ENCODE measurements at regions not wholly inside any gene's neighbourhood (a gene's known extent, or its start where the extent isn't known, plus 50 kb on each side); places are given as distances from the start of the nearest gene placed in this dataset.
"Not testable (repeated sequence)": the region's sequence is repeated elsewhere in the genome, so short reads cannot be mapped to it uniquely, and the experiment has no call there.

DNA sequence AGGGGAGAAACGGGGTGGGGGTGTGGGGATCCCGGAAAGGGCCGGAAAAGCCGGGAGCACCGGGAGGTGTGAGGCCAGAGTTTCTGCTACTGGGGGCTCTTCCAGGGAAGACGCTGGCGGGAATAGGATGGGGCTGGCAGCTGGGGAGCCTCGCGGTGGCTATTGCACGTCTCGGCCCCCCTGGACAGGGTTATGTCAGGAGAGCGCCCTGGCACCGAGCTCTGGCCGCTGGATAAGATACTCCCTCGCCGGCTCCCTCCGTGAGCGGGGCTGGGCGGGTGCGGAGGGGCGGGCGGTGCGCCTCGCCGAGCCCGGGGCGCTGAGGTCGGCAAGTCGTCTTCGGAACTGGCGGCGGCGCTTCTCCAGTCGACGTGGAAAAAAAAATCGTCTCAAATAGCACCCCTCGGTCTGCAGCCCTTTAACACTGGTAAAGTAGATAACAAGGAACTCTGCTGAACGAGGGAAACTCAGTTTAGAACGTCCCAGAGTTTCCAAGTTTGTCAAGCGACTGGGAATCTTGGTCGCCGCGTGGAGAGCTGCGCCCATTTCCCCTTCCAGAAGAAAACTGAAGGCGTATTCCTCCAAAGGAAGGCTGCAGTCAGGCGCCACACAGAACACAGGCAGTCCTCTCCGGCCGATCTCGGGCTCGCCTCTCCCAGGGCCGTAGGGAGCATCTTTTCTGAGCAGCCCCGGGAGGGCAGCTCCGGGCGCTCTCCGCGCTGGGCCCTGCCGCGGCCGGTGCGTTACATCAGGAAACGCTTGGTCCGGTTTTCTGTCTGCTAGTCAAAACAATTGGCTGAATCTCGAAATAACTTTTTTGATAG, 115.1 kb downstream of the KCNRG start:
- DNase-seq (ENCODE audit: low spot score): no peak

DNA sequence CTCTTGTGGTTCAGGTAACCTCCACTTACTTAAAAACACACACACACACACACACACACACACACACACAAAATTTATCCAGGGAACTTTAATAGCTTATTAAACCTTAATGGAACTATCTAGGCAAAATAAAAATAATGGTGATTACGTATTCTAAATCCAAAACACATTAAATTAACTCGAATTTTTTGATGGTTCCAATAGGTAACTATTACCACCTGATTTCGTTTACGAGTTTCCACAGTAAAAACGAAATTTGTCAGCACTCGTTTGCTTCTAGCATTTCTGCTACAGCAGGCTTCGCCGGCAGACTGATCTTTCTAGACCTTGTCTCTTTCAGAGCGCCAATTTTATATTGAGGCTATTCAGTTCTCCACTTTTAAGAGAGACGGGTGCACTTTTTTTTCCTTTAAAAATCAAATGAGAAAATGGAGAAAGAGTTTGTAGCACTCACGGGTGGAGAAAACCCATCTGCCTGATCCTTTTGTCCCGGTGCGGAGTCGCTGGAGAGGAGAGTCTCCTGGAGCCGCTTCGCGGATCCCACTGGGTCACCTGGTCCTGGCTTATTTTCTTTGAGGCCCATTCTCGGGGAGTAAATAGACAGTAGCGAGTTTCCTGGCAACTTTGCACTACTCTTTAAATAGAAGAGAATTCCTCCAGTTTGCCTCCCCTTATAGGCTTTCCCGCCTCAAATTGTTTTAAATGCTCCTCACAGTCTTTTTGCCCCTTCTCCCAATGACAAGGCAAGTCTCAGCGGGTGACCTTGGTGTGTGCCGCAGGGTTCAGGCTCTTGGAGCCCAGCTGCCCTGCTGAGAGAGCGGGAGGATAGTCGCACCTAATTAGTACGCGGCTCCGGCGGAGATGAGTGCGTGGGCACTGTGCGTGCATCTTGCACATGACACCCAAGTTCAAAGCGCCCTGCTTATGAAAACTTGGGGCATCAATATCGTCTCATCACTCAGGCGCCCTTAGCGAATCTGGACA, 117.0 kb downstream of the KCNRG start:
- DNase-seq (ENCODE audit: low spot score): no peak

DNA sequence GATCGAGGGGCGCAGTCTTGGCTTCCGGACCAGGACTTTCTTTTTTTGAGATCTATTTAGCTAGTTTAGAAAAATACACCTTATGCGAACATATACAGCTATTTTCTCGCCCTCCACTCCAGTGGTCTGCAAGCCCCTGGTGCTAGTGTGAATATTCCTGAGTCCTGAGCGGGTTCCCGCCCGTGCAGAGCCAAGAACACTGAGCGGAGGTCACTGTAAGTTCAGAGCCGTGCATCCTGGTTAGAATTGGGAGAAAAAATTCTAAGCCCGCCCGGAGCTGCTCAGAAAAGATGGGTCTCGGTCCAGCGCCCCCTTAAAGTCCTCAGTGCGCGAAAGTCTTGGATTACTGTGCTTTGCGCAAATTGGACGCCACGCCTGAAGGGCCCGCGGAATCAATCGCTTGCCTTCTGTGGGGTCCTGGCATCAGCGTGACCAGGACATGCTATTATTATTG, 117.7 kb downstream of the KCNRG start:
- no peak for DNase-seq (ENCODE audit: low spot score)

DNA sequence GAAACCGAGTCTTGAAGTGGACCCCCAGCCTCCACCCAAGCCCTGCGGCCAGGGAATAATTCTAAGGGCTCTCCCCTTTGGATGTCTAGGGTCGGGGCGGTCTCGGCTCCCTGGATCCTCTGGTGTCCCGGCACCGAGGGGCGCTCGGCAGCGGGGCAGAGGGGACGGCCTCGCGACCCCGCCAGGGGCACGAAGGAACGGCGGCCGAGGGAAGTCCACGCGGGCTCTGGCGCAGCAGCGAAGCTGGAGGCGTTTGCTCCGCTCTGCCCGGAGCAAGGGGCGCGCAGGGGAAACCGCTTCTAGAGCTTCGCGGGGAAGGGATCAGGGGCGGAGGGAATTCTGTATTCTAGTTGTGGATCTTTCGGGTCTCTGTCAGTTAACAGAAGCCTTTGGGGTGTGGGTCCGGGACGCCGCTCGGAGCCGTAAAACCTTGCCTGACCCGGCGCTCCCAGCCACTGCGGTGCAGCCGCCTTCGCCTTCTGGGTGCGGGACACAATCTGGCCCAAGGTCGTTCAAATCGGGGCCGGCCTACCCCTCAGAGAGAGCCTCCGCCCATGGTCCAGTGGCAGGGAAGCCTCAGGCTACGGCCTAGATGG, 118.2 kb downstream of the KCNRG start:
- no peak for DNase-seq (ENCODE audit: low spot score)

DNA sequence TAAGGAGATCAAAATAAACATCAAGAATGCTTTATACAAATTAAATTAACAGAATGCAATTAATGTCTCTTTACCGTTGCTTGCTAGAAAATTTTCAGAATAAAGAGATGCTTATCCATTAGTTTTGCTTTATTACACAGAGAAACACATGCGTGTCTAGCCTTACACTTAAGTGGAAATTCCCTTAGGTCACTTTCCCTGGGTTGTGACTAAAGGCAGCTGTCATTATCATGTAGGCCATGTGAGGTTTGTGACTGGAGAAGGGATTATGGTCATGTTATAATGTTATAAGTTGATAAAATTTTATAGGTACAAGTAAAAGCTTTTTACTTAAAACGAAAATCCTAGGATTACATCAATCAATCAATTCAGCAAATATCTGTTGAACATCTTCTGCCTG, 121.0 kb downstream of the KCNRG start:
- DNase-seq (ENCODE audit: low spot score): no peak

DNA sequence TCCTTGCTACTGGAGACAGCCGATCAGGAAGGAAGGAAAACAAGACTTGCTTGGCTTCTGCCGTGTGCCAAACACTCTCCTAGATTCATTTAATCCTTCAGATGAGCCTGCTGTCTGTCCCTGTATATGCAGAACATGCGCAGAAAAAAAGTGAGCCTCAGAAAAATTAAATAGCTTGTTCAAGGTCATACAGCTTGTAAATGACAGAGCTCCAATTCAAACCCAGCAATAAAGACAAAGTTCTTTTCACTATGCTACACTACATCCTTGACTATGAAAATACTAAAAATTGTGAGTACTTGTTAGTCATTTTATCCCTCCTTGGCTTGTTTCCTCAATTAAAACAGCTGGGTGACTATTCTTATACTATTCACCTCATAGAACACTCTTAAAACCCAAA, 121.4 kb downstream of the KCNRG start:
- no peak for DNase-seq (ENCODE audit: low spot score)

DNA sequence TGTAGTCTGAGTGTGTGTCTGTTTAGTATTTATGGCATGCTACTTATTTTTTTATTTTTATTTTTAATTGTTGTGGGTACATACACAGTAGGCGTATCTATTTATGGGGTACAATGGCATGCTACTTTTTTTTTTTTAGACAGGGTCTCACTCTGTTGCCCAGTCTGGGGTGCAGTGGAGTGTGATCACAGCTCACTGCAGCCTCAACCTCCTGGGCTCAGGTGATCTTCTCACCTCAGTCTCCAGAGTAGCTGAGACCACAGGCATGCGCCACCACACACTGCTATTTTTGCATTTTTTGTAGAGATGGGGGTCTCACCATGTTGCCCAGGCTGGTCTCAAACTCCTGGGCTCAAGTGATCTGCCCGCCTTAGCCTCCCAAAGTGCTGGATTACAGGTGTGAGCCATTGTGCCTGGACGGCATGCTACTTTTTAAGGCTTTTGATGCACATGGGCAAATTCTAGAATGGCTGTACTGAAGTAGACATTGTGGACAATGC, 124.2 kb downstream of the KCNRG start:
- DNase-seq (ENCODE audit: low spot score): not testable (repeated sequence)

DNA sequence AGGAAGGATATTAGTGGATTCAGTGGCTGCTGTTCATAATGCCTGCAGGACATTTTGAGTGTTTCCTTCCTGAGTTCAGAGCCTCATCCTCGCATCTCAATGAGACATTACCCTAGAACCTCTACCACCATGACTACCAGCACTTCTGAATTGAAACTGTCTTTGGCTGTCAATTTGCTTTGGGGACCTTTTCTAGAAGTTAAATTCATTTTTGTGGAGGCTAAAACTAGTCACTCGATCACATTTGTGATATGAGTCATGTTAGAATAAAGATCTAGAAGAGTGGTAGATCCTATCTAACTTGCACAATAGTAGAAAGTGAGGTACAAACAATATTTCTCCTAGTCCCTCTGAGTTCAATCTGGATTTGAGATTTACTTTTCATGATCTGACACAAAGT, 124.9 kb downstream of the KCNRG start:
- peak; percentile 33 for DNase-seq (ENCODE audit: low spot score)

DNA sequence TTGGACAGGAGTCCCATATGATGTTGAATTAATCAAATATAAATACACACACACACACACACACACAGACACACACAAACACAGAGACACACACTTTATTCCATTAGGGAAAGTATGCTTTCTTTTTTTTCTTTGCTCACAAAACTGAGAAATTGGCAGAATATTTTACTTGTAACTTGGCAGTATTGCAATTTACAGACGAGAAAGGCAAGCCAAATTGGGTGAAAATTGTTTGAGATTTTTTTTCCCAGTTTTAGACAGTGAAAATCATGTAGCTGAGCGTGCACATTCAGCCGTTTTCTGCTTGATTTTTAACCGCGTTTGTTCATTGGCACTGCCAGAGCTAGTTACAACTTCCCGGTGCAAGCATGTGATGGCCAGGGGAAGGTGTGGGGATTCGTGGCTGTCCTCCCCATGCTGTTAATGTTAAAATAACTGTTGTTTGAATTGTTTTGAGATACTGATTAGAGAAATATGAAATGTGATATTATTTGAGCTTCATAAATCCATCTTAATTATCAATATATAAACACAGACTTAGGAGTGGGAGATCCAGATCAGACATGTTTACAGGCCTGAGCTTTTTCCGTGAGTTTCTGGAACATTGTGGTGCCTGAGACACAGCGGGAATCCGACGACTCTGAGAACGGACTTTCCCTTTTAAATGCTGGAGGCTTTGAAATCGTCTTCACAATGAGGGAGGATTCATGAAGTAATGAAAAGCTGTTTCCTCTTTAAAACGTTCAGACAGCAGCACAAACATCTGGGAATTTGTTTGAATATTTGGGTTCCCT, 125.5 kb downstream of the KCNRG start:
- DNase-seq (ENCODE audit: low spot score): no peak

DNA sequence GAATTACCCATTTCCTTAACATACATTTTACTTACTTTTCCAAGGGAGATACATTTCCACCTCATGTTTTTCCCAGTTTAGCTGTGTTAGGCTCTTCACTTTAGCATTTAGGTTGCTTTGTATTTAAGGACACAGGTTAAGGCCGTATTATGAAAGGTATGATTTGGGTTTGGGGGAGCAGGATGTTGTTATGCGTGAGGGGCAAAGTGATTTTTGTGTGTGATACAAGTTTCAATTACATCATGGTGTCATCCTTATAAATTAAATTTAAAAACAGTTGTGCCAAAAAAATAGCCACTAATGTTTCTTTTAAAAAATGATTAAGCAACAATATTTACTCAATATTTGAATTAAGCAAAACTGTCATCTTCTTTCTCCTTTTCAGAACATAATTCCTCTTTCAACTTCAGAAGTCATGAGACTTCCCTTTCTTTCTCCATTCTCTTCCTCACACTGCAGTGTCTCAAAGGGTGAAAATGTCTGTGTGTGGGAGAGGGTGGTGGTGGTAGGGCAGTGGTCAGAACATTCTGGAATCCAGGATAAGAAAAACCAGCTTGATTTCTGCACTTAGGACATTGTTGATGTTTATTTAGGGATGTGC, 126.2 kb downstream of the KCNRG start:
- DNase-seq (ENCODE audit: low spot score): no peak

DNA sequence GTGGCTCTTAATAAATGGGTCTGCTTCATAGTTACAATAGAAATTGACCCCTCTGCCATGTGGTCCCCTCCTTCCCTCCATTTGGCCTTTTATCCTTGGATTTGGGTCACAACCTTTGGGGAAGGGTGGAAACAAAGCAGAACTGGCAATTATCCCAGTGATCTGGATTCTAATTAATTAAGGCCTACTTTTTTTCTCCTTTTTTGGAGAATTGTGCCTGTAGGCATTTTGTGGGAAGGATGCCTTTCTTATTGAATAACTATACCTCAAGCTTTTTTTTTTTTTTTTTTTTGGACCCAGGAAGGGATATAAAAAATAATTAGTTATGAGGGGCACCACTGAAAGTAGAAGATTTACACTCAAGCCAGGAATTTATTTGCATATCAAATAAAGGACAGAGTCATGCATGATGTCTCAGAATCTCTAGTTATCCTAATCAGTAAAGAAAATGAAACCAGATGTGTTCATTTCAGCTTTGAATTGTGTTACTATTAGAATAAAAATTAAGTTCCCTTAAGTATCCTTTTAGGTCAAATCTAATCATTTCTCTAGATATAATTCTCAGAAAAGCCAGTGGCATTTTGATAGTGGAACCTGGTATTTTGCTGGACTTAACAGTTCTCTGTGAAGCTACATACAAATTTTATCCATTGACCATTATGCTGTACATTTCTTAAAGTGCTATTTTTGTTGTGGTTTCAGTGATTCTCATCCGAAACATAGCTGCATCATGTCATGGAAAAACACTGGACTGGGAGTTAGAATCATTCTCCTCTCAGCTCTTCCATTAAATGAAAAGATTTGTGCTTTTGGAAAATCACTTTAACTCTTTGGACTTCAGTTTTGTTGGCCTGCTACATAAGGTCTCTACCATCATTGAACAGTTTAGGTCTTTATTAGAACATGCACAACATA, 129.3 kb downstream of the KCNRG start:
- DNase-seq (ENCODE audit: low spot score): no peak

DNA sequence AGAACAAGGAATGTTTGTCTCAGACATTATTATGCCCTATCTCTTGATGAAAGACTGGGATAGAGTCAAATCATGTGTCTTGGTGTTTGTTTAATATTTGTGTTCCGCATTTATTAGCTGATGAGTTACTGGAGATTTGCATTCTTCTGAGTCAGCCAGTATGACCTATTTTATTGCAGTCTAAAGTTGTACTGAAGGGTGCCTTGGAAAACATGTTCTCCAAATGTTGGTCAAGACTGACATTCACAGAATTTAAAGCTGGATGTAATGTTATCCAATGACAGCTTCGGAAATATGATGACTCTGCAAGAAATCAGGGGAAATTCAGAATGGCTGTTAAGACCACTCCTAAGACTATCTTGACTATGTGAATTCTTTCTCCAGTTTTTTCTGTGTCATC, 134.0 kb downstream of the KCNRG start:
- no peak for DNase-seq (ENCODE audit: low spot score)

DNA sequence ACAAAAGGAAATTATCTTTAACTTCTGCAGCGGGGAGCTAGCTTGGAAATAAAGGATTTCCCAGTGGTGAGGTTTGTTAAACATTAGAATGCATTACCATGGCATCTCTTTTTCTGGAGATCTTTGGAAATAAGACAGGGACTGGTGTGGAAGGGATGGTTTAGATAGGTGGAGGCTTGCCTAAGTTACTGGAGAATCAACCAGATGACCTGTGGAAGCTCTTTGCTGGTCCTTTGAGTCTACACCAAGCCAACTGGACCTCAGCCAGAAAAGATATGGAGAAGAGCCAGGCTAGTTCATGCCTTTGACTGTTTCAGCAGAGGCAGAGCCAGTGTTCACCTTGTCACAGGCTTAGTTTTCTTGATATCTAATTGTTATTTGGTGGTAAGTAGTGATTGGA, 134.7 kb downstream of the KCNRG start:
- DNase-seq (ENCODE audit: low spot score): no peak

DNA sequence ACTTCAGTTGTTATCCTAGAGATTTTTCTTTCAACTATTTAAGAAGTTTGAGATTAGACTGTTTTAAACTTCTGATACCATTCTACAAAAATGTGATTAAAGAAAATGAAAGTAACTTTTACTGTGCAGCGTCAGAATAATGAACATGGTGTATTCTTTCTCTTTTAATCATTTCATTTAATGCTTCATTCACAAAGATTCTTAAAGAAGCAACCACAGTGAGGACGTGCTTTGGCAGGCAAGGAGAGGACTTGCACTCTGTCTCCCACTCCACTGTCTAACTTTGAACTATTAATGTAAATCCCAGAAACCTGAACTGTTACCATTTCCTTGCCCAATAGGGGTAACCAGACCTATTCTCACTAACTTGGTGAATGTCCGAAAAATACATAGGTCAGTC, 137.0 kb downstream of the KCNRG start:
- no peak for DNase-seq (ENCODE audit: low spot score)

DNA sequence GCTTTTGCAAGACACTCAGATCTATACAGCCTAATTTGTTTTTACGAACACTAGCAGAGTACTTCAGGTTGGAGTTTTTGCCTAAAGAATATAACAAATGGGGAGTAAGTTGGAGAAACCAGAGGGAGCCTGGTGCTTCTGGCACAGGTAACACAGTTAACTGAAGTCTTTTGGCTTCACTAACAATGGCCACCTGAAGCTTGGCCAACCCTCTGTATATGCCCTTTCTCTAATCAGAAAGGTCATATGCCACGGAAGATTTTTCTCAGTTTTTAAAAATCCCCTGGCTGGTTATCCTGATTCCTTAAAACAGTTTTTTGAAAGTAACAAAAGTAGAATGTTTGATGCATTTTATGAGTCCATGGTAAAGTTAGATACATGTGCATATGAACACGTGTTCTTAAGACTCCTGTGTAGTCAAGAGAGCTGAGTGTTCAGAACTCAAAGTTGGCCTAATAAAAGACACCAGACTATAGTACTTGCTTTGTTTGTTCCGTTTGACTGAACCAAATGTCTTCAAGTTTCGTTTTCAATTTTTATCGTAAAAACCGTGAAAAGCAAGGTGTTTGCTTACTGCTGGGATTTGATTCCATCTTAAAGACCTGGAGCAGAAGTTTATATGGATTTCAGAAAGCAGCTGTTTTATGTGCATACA, 137.5 kb downstream of the KCNRG start:
- no peak for DNase-seq (ENCODE audit: low spot score)

DNA sequence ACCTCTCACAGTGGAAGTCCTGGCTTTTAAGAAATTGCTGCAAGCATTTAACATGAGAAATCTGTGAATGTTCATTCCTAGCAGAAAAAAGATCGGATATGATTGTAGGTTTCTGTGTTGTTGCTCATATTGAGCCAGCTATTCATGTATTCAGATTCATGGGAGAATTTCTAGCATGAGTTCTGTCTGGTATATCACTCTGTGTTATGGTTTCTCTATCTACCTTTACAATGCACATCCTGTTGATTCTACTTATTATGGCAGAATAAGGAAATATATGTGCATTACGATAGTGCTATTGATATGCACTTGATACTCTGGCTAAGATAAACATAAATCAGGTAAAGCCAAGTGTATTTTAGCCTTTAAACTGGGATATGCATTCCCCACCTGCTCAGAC, 138.2 kb downstream of the KCNRG start:
- no peak for DNase-seq (ENCODE audit: low spot score)

DNA sequence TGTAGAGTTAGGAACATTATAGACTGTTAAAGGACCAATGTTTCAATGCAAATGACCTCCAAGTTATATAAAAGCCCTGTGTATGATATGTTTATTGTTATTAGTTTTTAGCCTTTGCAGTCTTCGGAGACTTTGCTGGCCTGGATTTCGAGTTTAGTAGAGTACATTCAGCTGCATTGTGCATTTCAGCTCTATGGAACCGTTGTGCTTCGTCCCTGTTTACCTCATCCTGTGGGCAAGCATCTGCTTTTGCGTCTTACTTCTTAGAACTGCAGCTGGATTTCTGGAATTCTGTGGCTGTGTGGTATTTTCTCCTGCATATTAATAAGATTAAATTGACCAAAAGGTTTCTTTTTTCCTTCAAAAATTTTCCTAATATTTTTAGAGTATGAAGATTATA, 138.6 kb downstream of the KCNRG start:
- no peak for DNase-seq (ENCODE audit: low spot score)

DNA sequence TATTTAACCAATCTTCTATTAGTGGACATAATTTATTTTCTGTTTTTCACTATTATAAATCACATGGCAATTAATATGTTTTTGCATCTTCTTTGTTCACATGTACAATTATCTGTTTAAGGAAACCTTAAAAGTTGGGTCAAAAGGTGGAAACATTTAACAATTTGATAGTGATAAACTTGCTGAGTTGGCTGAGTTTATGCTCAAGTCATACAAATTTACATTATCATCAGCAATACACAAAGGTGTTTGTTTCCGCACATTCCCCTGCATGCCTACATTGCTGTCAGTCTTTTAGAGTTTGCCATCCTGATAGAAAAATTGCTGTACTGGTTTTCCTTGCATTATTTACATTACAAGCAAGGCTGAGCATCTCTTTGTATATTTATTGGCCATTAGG, 139.5 kb downstream of the KCNRG start:
- DNase-seq (ENCODE audit: low spot score): no peak

DNA sequence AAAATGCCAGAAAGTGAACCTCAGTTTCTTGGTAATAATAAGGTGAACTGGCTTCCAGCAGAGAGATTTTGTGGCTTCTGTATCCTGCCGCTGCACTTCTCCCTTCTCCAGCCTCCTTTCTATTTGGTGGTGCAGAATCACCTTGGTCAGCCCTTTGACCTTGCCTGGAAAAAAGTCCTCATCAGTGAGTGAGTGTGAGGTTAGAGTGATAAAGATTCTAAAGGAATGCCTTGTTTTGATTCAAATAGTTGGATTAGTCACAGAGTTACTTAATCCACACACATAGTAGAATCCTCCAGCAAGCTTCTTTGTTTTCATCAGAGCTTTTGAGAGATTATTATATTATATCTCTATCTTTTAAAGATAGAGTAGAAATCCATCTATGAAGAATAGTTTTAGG, 140.9 kb downstream of the KCNRG start:
- DNase-seq (ENCODE audit: low spot score): no peak
